ENCODE measurements at regions not wholly inside any gene's neighbourhood (a gene's known extent, or its start where the extent isn't known, plus 50 kb on each side); places are given as distances from the start of the nearest gene placed in this dataset.

GRCh38 chr14:71628433-71628832, 303.8 kb upstream of the RGS6 start:
- H2BK120ac ChIP-seq (ENCODE audit: low read depth, low read length) = no peak overlapping the region
- dilution Hi-C loops (cut with HindIII; ENCODE audit: low sequenced_read_pairs, unreplicated experiment) = no loop called here
- H3K27ac ChIP-seq (ENCODE audit: insufficient read depth, low read length) = no peak overlapping the region

More at GRCh38 chr14:71628433-71628832, 303.8 kb upstream of the RGS6 start:
- H3K27me3 ChIP-seq (ENCODE audit: control insufficient read depth, insufficient read depth, low read length) = no peaks in the 10 kb centered on the region
- no peak overlapping the region for H3K4me3 ChIP-seq (ENCODE audit: insufficient read depth, low read depth, low read length)
- no peak overlapping the region for H3K4me2 ChIP-seq (ENCODE audit: low read depth, low read length)
- no peak overlapping the region; the same call in 1 of the 2 replicates for H2AK5ac ChIP-seq (ENCODE audit: low read depth, low read length)
- H3K18ac ChIP-seq (ENCODE audit: low read depth, low read length) = no peak overlapping the region
- ATAC-seq (ENCODE audit: low read depth) (no peak), DNase-seq (no peak)
- peaks cover 7% of the 10 kb centered on the region for H3K36me3 ChIP-seq (ENCODE audit: control insufficient read depth, insufficient read depth, low read length)
- TF ChIP-seq MXI1 (IDR thresholded peaks at IDR 0.05; ENCODE audit: borderline replicate concordance, low read depth, low read length) (no peak), SMC3 (IDR thresholded peaks at IDR 0.05; ENCODE audit: low read depth, low read length) (no peak), RFX5 (IDR thresholded peaks at IDR 0.05; ENCODE audit: low read depth, low read length) (no peak), ELK1 (IDR thresholded peaks at IDR 0.05; ENCODE audit: borderline replicate concordance, low read depth, low read length) (no peak), USF2 (IDR thresholded peaks at IDR 0.05; ENCODE audit: low read depth, low read length) (no peak), RAD21 (IDR thresholded peaks at IDR 0.05; ENCODE audit: low read length) (no peak), FOS (IDR thresholded peaks at IDR 0.05; ENCODE audit: low read depth, low read length) (no peak), BHLHE40 (IDR thresholded peaks at IDR 0.05; ENCODE audit: low read depth, low read length) (no peak), CEBPB (IDR thresholded peaks at IDR 0.05; ENCODE audit: low read depth, low read length) (no peak), MAZ (IDR thresholded peaks at IDR 0.05; ENCODE audit: borderline replicate concordance, low read depth, low read length) (no peak), POLR2A (IDR thresholded peaks at IDR 0.05; ENCODE audit: low read depth, low read length) (no peak), RCOR1 (IDR thresholded peaks at IDR 0.05; ENCODE audit: insufficient replicate concordance, low read length) (no peak), CTCF (conservative IDR thresholded peaks at IDR 0.05; ENCODE audit: low read depth, low read length) (no peak), MAFK (IDR thresholded peaks at IDR 0.05; ENCODE audit: low read depth, low read length) (no peak), CHD1 (IDR thresholded peaks at IDR 0.05; ENCODE audit: low read depth, low read length) (no peak), NFE2L2 (IDR thresholded peaks at IDR 0.05; ENCODE audit: low read depth, low read length) (no peak)
- intact Hi-C loops (cut with micrococcal nuclease) = no loop called here
- CTCF ChIA-PET = no interaction called here
- H3K9me1 ChIP-seq (ENCODE audit: insufficient read depth, low read length) = peaks cover 10% of the 10 kb centered on the region
- no TSS peak for BruUV-seq (replicated peaks)
- no peaks in the 10 kb centered on the region for H3K9me3 ChIP-seq (ENCODE audit: control insufficient read depth, insufficient read depth, low read length)
- no peaks in the 10 kb centered on the region for H4K20me1 ChIP-seq (ENCODE audit: insufficient read depth, low read length)
- no peak overlapping the region for H4K5ac ChIP-seq (ENCODE audit: low read depth, low read length)
- peaks cover 7 to 15% of the 10 kb centered on the region in 2 experiments; a peak in 3 of 4 replicates for H3K79me1 ChIP-seq (ENCODE audit: low read depth in 1 of 2, low read length in 2 of 2)
- H2AFZ ChIP-seq (replicated peaks; ENCODE audit: low read length, poor library complexity) = no peak overlapping the region
- H2BK15ac ChIP-seq (ENCODE audit: low read depth, low read length) = no peak overlapping the region
- no peak overlapping the region for H3K23ac ChIP-seq (ENCODE audit: low read depth, low read length)
- H2AK9ac ChIP-seq (replicated peaks; ENCODE audit: low read depth, low read length, poor library complexity) = no peak overlapping the region
- in situ Hi-C loops (cut with MboI; ENCODE audit: low sequenced_read_pairs) = no loop called here
- H2BK5ac ChIP-seq (ENCODE audit: low read depth, low read length, poor library complexity, severe bottlenecking) = no peak overlapping the region
- no peak overlapping the region for H3K9ac ChIP-seq (ENCODE audit: low read depth, low read length)
- POLR2A ChIA-PET (ENCODE audit: unreplicated experiment) = no interaction called here
- no peak overlapping the region for H4K91ac ChIP-seq (ENCODE audit: insufficient read depth, low read depth, low read length)
- H3K56ac ChIP-seq (ENCODE audit: extremely low read depth, insufficient read depth, low read length) = no peak overlapping the region
- no peak overlapping the region for H3K4ac ChIP-seq (ENCODE audit: low read depth, low read length)
- H2BK20ac ChIP-seq (ENCODE audit: low read depth, low read length) = no peak overlapping the region
- H3K14ac ChIP-seq (replicated peaks; ENCODE audit: low read depth, low read length) = no peak overlapping the region
- H4K8ac ChIP-seq (ENCODE audit: low read depth in 2 of 2, low read length in 2 of 2) = no peak overlapping the region
- H3K4me1 ChIP-seq (ENCODE audit: control insufficient read depth, insufficient read depth, low read length) = peaks cover 2% of the 10 kb centered on the region
